ENCODE measurements at regions not wholly inside any gene's neighbourhood (a gene's known extent, or its start where the extent isn't known, plus 50 kb on each side); places are given as distances from the start of the nearest gene placed in this dataset.
A peak's percentile ranks its signal among the peaks of the same experiment; 100 is the strongest.

DNA sequence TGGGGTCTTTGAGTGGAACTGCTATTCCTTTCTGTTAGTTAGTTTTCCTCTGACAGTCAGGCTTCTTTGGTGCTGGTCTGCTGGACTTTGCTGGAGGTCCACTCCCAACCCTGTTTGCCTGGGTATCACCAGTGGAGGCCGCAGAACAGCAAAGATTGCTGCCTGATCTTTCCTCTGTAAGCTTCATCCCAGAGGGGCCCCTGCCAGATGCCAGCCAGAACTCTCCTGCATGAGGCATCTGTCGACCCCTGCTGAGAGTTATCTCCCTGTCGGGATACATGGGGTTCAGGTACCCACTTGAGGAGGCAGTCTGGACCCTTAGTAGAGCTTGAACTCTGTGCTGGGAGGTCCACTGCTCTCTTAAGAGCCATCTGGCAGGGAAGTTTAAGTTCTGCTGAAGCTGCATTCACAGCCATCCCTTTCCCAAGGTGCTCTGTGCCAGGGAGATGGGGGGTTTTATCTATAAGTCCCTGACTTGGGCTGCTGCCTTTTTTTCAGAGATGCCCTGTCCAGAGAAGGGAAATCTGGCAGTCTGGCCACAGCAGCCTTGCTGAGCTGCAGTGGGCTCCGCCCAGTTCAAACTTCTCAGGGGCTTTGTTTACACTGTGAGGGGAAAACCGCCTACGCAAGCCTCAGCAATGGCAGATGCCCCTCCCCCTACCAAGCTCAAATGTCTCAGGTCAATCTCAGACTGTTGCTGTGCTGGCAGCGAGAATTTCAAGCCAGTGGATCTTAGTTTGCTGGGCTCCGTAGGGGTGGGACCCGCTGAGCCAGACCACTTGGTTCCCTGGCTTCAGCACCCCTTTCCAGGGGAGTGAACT lies 89.7 kb upstream of the CDK6 start:
- Mint-ChIP-seq H3K27ac (peak overlapping the region; percentile 80), H3K4me1 (ENCODE audit: unreplicated experiment) (peaks cover 13% of the 10 kb centered on the region), H3K36me3 (peaks cover 5% of the 10 kb centered on the region), H3K27me3 (no peaks in the 10 kb centered on the region), H3K9me3 (peaks cover 5% of the 10 kb centered on the region), H3K4me3 (peak overlapping the region; percentile 7)
- TF ChIP-seq, protein P1, sequence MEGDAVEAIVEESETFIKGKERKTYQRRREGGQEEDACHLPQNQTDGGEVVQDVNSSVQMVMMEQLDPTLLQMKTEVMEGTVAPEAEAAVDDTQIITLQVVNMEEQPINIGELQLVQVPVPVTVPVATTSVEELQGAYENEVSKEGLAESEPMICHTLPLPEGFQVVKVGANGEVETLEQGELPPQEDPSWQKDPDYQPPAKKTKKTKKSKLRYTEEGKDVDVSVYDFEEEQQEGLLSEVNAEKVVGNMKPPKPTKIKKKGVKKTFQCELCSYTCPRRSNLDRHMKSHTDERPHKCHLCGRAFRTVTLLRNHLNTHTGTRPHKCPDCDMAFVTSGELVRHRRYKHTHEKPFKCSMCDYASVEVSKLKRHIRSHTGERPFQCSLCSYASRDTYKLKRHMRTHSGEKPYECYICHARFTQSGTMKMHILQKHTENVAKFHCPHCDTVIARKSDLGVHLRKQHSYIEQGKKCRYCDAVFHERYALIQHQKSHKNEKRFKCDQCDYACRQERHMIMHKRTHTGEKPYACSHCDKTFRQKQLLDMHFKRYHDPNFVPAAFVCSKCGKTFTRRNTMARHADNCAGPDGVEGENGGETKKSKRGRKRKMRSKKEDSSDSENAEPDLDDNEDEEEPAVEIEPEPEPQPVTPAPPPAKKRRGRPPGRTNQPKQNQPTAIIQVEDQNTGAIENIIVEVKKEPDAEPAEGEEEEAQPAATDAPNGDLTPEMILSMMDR (conservative IDR thresholded peaks at IDR 0.05), result no peak
- DNase-seq (ENCODE audit: extremely low spot score, unreplicated experiment), result no peak

DNA sequence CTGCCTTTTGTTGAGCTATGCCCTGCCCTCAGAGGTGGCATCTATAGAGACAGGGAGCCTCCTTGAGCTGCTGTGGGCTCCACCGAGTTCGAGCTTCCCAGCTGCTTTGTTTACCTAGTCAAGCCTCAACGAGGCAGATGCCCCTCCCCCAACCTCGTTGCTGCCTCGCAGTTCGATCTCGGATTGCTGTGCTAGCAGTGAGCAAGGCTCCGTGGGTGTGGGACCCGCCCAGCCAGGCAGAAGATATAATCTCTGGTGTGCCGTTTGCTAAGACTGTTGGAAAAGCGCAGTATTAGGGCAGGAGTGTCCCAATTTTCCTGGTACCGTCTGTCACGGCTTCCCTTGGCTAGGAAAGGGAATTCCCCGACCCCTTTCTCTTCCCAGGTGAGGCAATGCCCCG lies 88.4 kb upstream of the CDK6 start:
- DNase-seq (ENCODE audit: extremely low spot score, unreplicated experiment), result no peak
- peaks cover 5% of the 10 kb centered on the region for H3K36me3 Mint-ChIP-seq

DNA sequence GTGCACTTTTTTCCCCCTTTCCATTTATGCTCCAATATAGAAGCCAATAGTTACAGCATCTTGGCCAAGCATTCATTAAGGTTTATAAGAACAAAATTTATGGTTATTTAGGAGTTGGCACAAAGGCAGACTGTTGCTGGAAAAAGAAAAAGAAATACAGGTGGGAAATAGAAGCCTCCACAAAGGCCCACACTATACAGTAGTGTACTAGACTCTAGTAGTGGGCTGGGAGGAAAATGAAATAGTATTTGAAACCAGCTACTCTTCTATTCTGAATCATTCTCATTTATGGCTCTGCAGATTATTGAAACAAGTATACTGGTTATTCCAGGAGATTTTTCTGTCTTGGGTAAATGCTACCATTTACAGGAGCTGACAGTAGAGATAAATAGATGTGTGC lies 80.9 kb upstream of the CDK6 start:
- peaks cover 10% of the 10 kb centered on the region for H3K4me1 Mint-ChIP-seq (ENCODE audit: unreplicated experiment)
- H3K4me3 Mint-ChIP-seq, result peak overlapping the region; percentile 20
- H3K36me3 Mint-ChIP-seq, result no peaks in the 10 kb centered on the region
- H3K27ac Mint-ChIP-seq, result peak overlapping the region; percentile 85
- DNase-seq (ENCODE audit: extremely low spot score, unreplicated experiment), result no peak
- H3K9me3 Mint-ChIP-seq, result no peaks in the 10 kb centered on the region
- TF ChIP-seq, protein P1 (conservative IDR thresholded peaks at IDR 0.05), result no peak
- no peaks in the 10 kb centered on the region for H3K27me3 Mint-ChIP-seq

More for the DNA sequence above, 88.4 kb upstream of the CDK6 start:
- no peak overlapping the region for H3K4me3 Mint-ChIP-seq
- no peaks in the 10 kb centered on the region for H3K27me3 Mint-ChIP-seq
- H3K9me3 Mint-ChIP-seq, result peaks cover 5% of the 10 kb centered on the region
- TF ChIP-seq, protein P1 (conservative IDR thresholded peaks at IDR 0.05), result no peak
- H3K27ac Mint-ChIP-seq, result no peak overlapping the region
- H3K4me1 Mint-ChIP-seq (ENCODE audit: unreplicated experiment), result peaks cover 13% of the 10 kb centered on the region

DNA sequence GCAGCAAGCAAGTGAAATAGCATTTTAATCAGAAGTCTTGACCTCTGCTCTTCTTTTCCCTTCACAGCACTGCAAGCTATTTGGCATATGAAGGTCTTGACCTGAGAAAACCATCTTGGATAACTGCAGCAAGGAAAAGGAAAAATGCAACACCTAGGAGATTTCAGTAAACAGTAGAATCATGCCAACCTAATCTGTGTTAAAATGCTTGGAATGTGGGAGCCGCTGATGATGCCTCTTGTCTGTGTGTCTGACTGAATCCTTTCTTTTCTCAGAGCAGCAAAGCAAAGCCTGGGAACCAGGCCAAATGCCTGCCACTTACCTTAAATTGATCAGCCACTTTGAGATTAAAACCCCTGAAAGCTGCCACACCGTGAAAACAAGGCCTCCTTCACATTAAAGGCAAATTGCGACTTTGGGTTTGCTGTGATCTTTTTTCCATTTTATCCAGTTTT lies 80.4 kb upstream of the CDK6 start:
- no peak for DNase-seq (ENCODE audit: extremely low spot score, unreplicated experiment)
- TF ChIP-seq, protein P1 (conservative IDR thresholded peaks at IDR 0.05), result no peak
- Mint-ChIP-seq H3K4me1 (ENCODE audit: unreplicated experiment) (peaks cover 10% of the 10 kb centered on the region), H3K9me3 (no peaks in the 10 kb centered on the region), H3K27me3 (no peaks in the 10 kb centered on the region), H3K4me3 (peak overlapping the region; percentile 20), H3K27ac (peak overlapping the region; percentile 85), H3K36me3 (no peaks in the 10 kb centered on the region)

DNA sequence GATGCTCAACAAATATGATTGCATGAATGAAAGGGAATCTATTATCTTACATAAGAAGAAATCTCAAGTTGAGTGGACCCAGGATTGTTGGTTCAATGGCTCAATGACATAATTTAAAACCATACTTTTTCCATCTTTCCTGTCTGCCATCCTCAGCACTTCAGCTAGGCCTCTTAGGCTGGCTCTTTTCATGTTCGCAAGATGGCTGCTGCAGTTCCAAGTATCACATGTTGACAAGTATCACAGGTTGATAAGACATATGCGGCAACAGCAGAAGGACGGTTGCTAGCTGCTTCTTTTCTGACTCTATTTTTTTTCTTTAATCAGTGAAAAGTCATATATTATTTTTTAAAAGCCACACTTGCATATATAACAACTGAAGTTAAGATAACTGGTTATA lies 79.0 kb upstream of the CDK6 start:
- Mint-ChIP-seq H3K9me3 (no peaks in the 10 kb centered on the region), H3K27ac (no peak overlapping the region), H3K36me3 (no peaks in the 10 kb centered on the region), H3K27me3 (no peaks in the 10 kb centered on the region), H3K4me1 (ENCODE audit: unreplicated experiment) (peaks cover 10% of the 10 kb centered on the region), H3K4me3 (no peak overlapping the region)
- DNase-seq (ENCODE audit: extremely low spot score, unreplicated experiment), result no peak
- TF ChIP-seq, protein P1 (conservative IDR thresholded peaks at IDR 0.05), result no peak
